ENCODE measurements at regions not wholly inside any gene's neighbourhood (a gene's known extent, or its start where the extent isn't known, plus 50 kb on each side); places are given as distances from the start of the nearest gene placed in this dataset.

DNA sequence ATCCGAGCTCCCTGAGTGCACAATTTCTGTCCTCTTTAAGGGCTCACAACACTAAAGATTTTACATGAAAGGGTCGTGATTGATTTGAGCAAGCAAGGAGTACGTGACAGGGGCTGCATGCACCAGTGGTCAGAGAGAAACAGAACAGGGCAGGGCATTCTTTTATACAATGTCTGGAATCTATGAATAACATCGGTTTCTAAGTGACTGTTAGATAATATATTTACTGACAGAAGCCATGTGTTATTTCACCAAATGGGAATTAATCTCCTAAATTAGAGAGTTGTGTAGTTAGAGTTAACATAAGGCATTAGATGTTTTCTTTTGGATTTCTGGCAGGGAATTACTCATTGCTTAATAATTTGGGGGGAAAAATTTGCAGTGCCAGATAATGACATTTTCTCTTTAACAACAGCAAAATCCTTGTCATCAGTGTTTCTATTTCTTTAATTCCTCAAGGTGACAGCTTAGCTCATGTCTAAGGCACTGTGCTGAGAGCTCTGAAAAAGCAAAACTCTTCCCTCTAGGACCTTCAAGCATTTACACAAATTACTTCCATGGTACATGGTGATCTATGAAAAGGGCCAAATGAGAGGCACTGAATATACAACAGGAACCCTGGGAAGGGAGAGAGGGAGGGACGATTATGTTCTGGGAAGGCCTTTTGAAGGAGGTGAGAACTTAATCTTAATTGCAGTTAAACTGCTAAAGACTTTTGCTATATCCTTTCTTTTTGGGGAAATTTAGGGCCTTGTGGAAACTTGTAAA is 145.0 kb downstream of the RTL3 start:
- Histone ChIP-seq H3K4me1 (no peaks in the 10 kb centered on the region), H3K27me3 (ENCODE audit: control insufficient read depth, insufficient read depth, low read length) (no peaks in the 10 kb centered on the region), H3K79me2 (no peaks in the 10 kb centered on the region), H3K4me3 (ENCODE audit: low read depth, low read length) (no peak overlapping the region), H3K36me3 (ENCODE audit: control insufficient read depth, insufficient read depth, low read length) (no peaks in the 10 kb centered on the region), H3K9ac (no peak overlapping the region), H3K27ac (no peak overlapping the region), H3K9me3 (ENCODE audit: control insufficient read depth, low read length) (no peaks in the 10 kb centered on the region), H2AFZ (no peak overlapping the region), H3K4me2 (ENCODE audit: low read length) (no peak overlapping the region)
- TF ChIP-seq, protein P1, sequence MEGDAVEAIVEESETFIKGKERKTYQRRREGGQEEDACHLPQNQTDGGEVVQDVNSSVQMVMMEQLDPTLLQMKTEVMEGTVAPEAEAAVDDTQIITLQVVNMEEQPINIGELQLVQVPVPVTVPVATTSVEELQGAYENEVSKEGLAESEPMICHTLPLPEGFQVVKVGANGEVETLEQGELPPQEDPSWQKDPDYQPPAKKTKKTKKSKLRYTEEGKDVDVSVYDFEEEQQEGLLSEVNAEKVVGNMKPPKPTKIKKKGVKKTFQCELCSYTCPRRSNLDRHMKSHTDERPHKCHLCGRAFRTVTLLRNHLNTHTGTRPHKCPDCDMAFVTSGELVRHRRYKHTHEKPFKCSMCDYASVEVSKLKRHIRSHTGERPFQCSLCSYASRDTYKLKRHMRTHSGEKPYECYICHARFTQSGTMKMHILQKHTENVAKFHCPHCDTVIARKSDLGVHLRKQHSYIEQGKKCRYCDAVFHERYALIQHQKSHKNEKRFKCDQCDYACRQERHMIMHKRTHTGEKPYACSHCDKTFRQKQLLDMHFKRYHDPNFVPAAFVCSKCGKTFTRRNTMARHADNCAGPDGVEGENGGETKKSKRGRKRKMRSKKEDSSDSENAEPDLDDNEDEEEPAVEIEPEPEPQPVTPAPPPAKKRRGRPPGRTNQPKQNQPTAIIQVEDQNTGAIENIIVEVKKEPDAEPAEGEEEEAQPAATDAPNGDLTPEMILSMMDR (IDR thresholded peaks at IDR 0.05) = no peak

DNA sequence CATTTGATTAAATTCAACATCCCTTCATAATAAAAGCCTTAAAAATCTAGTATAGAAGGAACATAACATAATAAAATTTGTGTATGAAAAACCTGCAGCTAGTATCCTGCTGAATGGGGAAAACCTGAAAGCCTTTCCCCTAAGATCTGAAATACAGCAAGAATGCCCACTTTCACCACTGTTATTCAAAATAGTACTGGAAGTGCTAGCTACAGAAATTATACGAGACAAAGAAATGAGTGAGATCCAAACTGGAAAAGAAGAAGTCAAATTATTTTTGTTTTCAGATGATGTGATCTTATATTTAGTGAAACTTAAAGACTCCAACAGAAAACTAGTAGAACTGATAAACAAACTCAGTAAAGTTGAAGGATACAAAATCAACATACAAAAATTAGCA is 152.9 kb downstream of the RTL3 start:
- H3K9ac ChIP-seq = no peak overlapping the region
- H3K4me1 ChIP-seq = no peaks in the 10 kb centered on the region
- H3K36me3 ChIP-seq (ENCODE audit: control insufficient read depth, insufficient read depth, low read length) = no peaks in the 10 kb centered on the region
- H3K9me3 ChIP-seq (ENCODE audit: control insufficient read depth, low read length) = no peaks in the 10 kb centered on the region
- H3K4me2 ChIP-seq (ENCODE audit: low read length) = no peak overlapping the region
- no peak overlapping the region for H3K4me3 ChIP-seq (ENCODE audit: low read depth, low read length)
- no peaks in the 10 kb centered on the region for H3K27me3 ChIP-seq (ENCODE audit: control insufficient read depth, insufficient read depth, low read length)
- H3K79me2 ChIP-seq = no peaks in the 10 kb centered on the region
- no peak overlapping the region for H3K27ac ChIP-seq
- H2AFZ ChIP-seq = no peak overlapping the region
- TF ChIP-seq, protein P1 (IDR thresholded peaks at IDR 0.05) = no peak

DNA sequence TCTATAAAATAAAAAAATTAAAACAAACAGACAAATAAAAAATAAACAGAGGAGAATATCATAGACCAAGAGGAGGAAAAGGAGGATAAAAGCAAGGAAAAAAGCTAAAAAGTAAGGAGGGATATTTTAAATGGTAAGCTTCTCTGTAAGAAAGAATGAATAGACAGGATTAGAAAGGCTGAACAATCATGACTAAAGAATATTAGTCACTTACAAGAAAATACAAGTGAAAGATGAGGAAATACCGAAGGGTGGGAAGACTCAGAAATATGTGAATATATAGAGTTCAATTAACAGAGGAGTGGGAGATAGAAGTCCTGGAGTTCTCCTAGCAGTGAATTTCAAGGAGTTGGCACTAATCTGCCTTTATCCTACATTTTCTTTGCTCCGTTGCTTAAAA is 162.6 kb downstream of the RTL3 start:
- Histone ChIP-seq H3K4me1 (no peaks in the 10 kb centered on the region), H3K36me3 (ENCODE audit: control insufficient read depth, insufficient read depth, low read length) (no peaks in the 10 kb centered on the region), H3K4me3 (ENCODE audit: low read depth, low read length) (no peak overlapping the region), H2AFZ (no peak overlapping the region), H3K27me3 (ENCODE audit: control insufficient read depth, insufficient read depth, low read length) (no peaks in the 10 kb centered on the region), H3K9ac (no peak overlapping the region), H3K4me2 (ENCODE audit: low read length) (no peak overlapping the region), H3K79me2 (no peaks in the 10 kb centered on the region), H3K27ac (no peak overlapping the region), H3K9me3 (ENCODE audit: control insufficient read depth, low read length) (no peaks in the 10 kb centered on the region)
- TF ChIP-seq, protein P1 (IDR thresholded peaks at IDR 0.05) = no peak

DNA sequence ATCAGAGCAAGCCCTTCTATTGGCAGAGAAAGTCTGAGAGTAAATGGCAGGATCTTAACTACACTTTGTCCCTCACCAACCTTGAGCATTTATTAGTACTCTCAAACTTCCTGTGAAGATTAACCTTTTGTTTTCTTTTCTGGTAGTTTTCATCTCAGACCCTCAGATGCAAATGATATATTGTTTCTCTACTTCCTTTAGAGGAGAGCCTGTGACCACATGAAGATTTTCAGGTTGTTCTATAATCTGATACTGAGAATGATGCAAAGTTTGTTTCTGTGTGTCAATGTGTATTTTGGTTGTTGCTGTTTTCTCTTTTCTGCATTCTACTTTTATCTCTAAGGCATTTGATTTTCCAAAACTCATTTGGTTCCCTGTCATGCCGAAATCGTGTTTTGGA is 165.8 kb upstream of the CYSLTR1 start:
- Histone ChIP-seq H3K27ac (no peak overlapping the region), H3K9ac (no peak overlapping the region), H3K79me2 (no peaks in the 10 kb centered on the region), H3K4me1 (no peaks in the 10 kb centered on the region), H3K27me3 (ENCODE audit: control insufficient read depth, insufficient read depth, low read length) (no peaks in the 10 kb centered on the region), H3K4me2 (ENCODE audit: low read length) (no peak overlapping the region), H3K9me3 (ENCODE audit: control insufficient read depth, low read length) (no peaks in the 10 kb centered on the region), H2AFZ (no peak overlapping the region), H3K4me3 (ENCODE audit: low read depth, low read length) (no peak overlapping the region), H3K36me3 (ENCODE audit: control insufficient read depth, insufficient read depth, low read length) (no peaks in the 10 kb centered on the region)
- TF ChIP-seq, protein P1 (IDR thresholded peaks at IDR 0.05) = no peak

DNA sequence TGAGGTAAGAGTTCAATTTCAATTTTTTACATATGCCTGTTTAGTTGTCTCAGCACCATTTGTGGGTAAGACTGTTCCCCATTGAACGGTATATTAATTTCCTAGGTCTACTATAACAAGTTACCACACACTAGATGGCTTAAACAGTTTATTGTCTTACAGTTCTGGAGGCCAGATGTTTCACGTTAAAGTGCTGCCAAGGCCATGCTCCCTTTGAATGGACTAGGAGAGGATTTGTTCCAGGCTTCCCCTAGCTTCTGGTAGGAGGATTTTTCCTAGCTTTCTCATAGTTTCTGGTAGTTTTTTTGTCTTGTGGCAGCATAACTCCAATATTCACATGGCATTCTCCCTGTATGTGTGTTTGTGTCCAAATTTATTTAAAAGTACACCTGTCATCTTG is 149.3 kb upstream of the CYSLTR1 start:
- H3K27me3 ChIP-seq (ENCODE audit: control insufficient read depth, insufficient read depth, low read length) = no peaks in the 10 kb centered on the region
- no peaks in the 10 kb centered on the region for H3K36me3 ChIP-seq (ENCODE audit: control insufficient read depth, insufficient read depth, low read length)
- no peak overlapping the region for H3K27ac ChIP-seq
- no peaks in the 10 kb centered on the region for H3K9me3 ChIP-seq (ENCODE audit: control insufficient read depth, low read length)
- H3K4me3 ChIP-seq (ENCODE audit: low read depth, low read length) = no peak overlapping the region
- no peak overlapping the region for H2AFZ ChIP-seq
- no peak overlapping the region for H3K9ac ChIP-seq
- H3K4me2 ChIP-seq (ENCODE audit: low read length) = no peak overlapping the region
- no peaks in the 10 kb centered on the region for H3K79me2 ChIP-seq
- H3K4me1 ChIP-seq = no peaks in the 10 kb centered on the region
- TF ChIP-seq, protein P1 (IDR thresholded peaks at IDR 0.05) = no peak
